NCI-H2107 treated with DMSO at 0.1 percent for 48 hours (cell line): ENCODE measurements at regions not wholly inside any gene's neighbourhood (a gene's known extent, or its start where the extent isn't known, plus 50 kb on each side); places are given as distances from the start of the nearest gene placed in this dataset.
"Not testable (repeated sequence)": the region's sequence is repeated elsewhere in the genome, so short reads cannot be mapped to it uniquely, and the experiment has no call there.

Experiments used
- DNase-seq: peaks from one replicate; lab custom pipeline; 2025; ENCODE audit not compliant: unreplicated experiment; lab: John Stamatoyannopoulos, UW

DNA sequence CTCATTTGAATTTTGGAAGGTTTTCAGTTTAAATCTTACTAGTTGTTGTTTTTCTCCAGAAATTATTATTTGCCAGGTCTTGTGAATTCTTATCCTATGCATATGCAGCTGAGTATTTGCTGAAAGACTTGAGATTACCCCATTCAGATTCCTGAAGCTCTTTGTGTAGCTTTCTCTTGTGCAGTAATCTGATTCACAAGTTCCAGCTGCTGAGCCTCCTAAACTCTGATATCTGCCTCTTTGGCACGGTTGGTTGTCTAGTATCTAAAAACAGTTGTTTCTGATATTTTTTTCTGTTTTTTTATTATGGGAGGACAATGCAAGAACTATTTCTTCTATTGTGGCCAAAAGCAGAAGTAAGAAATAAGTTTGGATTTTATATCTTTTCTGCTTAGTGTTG lies 863.9 kb upstream of the MANEA start:
- no peak for DNase-seq

DNA sequence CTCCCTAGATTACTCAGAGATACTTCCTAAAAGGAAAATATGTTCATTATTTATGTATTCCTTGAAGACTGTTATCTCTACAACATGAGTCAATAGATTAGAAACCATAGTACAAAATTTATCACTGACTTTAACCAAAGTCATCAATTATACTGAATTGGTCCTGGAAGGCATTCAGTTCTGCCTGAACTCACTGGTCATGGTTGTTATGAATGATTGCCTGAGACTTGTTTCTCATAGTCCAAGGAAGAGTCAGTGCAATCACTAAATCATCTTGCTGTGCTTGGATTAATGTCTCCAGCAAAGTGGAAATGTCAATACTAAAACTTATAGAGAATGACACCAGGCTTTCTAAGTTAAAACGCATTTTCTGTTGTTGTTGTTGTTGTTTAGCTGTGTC lies 878.6 kb upstream of the MANEA start:
- no peak for DNase-seq

DNA sequence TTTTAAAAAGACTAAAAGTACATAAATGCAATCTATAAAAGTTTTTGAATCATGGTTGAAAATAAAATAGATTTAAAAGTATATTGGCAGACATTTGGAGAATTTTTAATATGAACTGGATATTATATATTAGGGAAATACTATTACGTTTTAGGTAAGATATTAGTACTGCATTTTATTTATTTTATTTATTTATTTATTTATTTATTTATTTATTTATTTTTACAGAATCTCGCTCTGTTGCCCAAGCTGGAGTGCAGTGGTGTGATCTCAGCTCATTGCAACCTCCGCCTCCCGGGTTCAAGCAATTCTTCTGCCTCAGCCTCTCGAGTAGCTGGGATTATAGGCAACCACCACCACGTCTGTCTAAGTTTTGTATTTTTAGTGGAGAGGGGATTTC lies 890.1 kb upstream of the MANEA start:
- not testable (repeated sequence) for DNase-seq

DNA sequence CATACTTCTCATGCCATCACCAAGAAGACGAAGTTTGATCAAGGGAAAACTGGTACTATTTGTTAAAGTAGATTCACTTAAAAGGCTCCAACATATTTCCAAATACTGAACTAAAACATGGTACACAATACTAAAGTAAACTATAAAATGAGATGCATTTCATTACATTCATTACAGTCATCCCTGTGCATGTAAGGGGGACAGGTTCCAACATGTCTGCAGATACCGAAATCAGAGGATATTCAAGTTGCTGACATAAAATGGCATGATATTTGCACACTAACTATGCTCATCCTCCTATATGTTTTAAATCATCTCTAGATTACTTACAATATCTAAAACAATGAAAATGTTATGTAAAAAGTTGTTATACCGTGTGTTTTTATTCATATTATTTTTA lies 893.9 kb upstream of the MANEA start:
- no peak for DNase-seq

DNA sequence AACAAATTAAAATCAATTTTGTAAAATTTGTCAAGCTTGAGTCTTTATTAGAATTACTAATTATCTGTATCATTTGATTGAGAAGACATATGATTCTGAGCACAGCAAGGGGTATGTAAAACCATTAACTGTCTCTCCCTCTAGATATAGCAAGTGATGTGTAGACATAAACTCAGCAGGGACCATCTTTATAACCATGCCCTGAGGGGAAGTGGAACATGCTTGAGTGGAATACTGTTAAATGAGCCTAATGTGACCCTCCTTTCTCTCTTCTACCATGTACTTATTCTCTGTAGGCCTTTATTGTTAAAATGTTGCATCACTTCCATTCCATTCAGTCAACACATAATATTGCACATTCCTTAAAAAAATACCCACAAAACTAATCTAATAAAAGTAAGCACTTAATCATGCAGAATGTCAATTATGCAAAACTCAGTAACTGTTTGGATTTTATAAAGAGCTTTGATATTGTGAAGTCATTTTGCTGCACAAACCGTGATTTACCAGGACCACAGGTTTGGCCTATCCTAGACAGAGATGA lies 896.6 kb upstream of the MANEA start:
- no peak for DNase-seq

DNA sequence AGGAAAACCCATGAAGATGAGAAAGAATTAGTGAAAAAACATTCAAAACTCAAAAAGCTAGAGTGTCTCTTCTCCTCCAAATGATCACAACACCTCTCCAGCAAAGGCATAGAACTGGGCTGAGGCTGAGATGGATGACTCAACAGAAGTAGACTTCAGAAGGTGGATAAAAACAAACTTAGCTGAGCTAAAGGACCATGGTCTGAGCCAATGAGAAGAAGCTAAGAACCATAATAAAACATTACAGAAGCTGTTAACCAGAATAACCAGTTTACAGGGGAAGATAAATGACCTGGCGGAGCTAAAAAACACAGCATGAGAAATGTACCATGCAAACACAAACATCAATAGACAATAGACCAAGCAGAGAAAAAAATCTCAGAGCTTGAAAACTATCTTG lies 904.1 kb upstream of the MANEA start:
- no peak for DNase-seq

DNA sequence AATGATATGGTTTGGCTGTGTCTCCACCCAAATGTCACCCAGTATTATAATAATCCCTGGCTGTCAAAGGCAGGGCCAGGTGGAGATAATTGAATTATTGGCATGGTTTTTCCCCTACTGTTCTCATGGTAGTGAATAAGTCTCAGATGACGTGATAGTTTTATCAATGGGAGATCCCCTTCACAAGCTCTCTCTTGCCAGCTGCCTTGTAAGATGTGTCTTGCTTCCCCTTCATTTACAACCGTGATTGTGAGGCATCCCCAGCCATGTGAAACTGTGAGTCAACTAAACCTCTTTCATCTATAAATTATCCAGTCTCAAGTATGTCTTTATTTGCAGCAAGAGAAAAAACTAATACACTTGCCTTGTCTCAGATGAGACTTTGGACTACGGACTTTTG lies 907.3 kb upstream of the MANEA start:
- no peak for DNase-seq

DNA sequence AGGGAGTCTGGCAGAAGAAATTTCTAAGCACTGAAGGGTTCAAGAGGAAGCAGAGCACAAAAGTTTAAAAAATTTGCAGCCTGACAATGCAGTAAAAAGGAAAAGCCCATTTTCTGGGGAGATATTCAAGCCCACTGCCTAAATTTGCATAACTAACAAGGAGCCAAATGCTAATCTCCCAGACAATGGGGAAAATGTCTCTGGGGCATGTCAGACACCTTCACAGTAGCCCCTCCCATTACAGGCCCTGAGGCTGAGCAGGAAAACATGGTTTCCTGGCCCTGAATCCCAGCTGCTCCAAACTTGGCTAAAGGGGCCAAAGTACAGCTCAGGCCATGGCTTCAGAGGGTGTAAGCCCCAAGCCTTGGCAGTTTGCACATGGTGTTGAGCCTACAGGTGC lies 908.5 kb upstream of the MANEA start:
- no peak for DNase-seq

DNA sequence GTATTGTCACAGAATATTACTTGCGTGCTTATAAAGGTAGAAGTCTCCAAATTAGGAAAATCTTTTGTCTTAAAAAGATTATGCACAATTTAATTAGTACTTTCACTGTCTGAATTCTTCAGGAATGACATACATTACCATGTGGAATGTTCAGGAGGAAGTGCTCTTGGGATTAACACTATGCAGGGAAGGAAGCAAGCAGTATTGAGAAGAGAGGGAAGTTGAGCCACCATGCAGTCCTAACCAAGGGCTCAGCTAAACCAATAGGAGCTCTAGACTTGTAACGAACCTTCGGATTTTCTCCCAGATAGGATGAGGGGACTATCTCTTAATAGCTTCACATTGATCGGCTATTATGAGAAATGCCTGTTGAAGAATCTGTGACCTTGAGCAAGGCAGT lies 918.4 kb upstream of the MANEA start:
- no peak for DNase-seq

DNA sequence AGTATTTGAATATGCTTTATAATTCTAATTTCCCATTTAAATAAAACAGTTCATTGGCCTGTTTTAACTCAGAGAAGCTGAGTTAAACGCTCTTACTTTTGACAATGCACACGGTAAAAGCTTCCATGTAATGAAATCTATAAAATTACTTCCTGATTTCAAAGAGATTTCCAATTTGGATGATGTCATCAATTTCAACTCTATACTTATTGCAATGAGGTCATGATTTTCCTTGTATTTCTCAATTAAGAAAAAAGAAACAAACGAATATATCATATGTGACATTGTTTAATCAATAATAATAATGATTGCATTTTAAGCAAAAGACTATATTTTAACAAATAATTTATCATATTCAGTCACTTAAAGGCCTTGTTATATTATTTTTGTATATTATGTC lies 926.1 kb upstream of the MANEA start:
- no peak for DNase-seq

DNA sequence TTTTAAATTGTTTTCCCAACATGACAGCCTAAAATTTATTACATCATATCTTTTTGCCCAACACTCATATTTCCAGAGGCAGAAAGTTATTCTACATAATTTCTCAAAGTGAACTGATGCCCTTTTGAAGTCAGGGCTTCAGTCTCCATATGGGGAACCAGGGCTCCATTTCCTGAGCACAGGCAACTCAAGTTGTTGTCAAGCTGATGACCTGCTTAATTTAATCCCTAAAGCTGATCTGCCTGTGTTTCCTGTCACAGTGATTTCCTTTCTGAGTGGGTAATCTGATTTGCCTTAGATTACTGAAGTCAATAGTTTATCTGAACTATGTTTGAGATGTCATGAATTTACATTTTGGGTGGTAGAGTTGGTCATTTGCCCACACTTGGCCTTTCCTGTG lies 932.1 kb upstream of the MANEA start:
- no peak for DNase-seq

DNA sequence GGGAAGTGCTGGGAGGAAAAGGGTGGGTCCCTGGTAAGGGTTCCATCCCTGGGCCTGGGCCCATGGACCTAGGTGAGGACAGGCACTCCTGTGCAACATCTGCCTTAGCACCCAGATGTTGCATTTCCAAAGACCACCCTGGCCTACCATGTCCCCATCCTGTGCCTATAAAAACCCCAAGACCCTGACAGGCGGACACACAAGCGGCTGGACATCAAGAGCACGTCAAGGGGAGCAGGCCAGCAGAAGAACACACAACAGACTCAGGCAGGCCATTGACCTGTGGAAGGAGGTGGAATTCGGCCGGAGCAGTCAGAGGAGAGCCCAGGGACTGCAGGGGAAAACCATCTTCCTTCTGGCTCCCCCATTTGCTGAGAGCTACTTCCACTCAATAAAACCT lies 937.8 kb upstream of the MANEA start:
- no peak for DNase-seq

DNA sequence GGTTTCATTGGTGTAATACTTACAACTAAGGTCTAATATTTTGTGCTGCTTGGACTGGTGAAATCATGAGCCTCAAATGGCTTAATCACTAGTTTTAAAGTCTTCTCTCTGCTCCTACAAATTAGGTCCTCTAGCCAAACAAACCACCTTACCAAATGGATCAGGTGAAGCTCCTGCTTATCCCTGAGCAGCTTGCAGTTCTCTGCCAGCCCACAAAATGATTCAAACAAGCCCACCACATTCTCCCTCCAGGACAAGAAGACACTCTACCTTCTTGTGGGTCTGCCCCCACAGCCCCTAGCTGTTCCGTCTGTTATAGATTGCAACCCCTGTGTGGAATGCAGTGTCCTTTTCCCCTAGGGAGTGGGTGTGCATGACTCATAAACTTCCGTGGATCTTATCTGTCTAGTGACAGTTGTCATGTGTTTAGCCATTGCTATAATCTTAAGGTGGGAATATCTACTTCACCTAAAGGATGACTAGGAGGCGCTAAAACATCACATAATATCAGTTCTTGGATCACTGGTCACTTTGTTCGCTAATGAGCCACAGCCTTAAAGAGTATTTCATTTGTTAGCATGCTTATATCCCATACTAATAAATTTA lies 940.5 kb upstream of the MANEA start:
- DNase-seq: peak; percentile 5

DNA sequence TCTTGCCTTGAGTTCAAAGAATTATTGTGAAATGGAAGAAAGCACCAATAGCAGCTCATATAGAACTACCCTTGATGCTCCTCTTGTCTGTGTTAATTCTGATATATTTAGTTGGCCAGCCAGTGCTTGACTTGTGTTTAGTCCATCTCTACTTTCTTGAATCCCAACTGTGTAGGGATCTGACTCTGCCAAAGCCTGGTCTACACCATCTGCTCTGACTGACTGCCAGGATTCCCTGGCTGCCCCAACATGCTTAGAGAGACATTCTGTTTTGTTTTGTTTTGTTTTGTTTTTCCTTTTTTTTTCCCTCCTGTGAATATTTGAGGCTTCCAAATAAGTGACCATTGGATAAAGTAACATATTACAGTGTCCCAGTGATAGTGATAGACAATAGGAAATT lies 953.7 kb upstream of the MANEA start:
- DNase-seq: no peak

DNA sequence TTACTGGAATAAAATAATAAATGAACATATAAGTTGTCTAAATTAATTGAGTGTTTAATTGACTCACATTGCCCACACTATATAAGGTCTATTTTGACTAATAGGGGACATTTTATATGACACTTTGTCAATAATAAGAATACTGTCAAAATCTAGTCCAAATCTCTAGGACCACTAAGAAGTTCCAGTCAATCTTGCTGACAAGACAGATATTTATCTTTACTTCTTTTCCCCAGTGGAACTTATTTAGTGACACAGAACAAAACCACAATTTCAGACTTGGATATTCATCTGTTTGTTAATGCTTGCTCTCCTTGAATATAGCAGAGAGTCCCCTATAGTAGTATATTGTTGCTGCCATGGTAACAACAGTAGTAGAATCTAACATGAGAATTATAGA lies 954.6 kb upstream of the MANEA start:
- no peak for DNase-seq

DNA sequence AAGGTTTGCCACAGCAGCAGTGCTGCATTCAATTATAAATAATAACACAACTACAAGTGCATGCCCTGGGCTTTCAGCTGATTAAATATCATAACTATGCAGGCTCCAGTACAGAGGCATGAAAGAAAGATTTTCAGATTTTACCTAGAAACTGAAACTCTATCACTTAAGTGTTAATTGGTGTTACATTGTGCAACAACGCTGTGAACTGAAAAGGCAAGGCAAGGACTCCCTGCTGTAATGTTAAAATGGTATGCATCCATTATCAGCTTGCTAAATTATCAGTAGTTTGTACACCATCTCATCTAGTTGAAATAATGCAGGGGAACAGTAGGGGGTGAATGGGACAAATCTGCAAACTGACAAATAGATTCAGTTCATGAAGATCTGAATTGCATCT lies 976.7 kb upstream of the MANEA start:
- no peak for DNase-seq

DNA sequence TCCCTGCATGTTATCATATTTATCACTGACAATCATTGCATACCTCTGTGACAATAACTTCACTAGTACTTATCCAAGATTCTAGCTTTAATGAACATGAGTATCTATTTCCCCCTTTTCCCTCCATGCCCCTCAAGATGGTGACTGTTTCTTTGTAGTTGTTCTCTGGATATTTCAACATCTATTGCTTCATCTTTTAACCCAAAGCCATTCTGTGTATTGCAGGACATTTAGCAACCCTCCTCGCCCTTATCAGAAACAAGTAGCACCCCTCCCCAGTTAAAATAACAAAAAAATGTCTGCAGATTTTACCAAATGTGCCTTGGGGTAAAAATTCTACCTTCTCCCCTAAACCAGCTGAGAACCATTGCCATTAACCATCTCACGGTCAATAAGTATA lies 979.8 kb upstream of the MANEA start:
- DNase-seq: no peak

DNA sequence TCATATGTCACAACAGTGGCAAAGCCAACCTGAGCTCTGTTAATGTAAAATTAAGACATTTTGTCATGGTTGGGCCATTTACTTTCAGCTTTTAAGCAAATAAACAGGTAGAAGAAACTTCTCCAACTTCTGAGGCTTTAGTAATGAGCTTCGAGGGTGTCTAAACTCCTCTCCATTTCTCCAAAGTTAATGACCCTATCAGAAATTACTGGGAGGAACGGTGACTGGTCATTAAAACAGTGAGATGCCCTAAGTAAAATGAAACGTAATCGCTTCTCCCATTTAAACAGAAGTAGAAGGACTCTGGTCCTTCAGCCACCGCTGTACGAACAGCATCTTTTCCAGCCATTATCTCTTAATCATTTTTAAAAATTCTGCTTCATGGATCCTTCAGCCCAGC lies 986.9 kb upstream of the MANEA start:
- DNase-seq: no peak

DNA sequence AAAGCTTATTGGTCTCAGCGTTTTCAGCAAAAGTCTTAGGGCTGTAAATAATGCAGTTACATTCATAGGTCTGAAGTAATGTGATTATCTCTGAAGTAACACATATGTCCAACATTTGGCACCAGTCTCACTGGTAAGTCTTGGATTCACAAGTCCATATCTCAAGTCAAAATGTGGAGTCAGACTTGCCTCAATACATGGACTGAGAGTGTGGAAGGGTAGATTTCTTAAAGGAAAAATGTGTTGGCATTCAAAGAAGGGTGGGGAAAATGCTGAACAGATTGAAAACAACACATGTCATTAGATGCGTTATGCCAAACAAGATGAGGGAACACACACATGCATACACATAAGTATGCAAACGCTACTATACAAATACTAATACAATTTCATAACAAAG lies 989.0 kb upstream of the MANEA start:
- DNase-seq: no peak

DNA sequence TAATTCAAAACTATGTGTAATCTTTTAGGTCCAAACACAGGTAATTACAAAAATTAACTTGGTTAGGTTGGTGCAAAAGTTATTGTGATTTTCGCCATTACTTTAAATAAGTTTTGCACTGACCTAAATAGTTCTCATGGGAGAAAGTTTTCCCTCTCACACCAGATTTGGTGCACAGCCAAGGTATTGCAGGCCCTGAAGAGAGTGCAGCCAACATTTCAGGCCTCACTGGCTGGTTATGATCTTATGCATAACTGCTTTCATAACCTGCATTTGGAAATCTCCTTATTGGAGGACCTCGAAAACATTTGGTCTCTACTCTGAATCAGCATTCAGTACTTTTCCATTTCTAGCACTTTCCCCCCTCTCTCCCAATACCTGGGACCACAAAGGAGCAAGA lies 993.1 kb upstream of the MANEA start:
- DNase-seq: no peak

DNA sequence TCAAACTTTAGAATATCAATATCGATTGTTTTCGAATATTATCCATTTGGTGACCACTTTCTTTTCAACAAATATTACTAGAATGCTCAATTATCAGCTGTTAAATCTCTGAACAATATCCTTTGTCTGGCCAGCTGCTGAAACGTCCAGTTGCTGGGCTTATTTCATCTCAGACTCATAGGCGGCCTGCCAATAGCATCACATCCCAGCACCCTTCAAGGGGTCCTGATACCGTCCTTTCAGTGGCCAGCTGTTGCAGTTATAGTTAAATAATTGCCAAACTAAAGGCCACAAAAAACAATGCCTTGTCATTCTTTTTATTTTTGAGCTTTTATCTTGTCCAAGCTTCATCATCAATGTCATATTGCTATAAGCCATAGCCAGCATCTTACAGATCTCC lies 1006.8 kb upstream of the MANEA start:
- no peak for DNase-seq

DNA sequence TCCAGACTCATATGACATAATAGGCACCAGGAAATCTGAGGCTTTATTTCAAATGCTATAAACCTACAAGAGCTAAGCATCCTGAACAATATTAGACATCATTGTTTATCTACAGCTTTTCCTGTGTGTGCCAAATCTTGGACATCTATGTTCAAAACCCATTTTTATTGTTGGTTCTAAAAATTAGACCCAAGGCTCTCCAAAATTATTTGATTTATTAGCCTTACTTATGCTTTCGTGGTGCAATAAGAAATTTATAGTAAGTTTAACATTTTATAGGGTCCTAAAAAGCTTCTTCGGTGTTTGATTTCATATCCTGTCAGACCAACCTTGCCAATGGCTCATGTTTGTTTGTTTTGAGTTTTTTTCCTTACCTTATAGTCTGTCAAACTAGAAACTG lies 1014.5 kb upstream of the MANEA start:
- DNase-seq: no peak

DNA sequence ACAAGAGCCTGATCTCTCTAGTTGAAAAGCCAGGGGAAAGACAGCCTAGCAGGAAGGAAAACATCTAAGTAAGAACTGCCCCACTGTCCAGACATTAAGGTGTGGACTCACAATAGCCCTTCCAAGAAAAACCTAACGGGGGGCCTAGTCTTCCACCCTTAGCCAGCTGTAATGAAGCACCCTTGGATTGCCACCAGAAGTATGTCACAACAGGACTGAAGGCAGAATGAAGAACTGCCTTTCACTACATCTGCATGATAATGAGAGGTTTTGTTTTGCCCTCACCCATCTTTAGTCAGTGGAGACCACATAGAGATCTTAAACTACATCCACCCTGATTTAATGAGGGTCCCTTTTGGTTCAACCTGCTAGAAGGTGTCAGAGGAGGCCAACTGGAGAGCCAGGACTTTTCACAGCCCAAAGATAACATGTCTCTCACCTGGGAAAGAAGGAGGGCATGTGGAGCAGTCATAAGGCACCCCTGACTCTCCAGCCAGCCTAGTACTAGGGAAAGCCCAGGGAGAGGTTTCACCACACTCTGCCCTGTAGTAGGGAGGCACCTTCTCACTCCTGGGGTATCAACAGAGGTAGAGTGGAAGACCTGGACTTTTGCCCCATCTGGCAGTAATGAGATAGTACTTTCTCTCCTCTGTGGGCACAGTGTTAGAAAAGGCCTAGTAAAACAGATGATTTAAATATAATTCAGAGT lies 1017.4 kb upstream of the MANEA start:
- DNase-seq: no peak
